DLD1 (cell line): ENCODE measurements at regions not wholly inside any gene's neighbourhood (a gene's known extent, or its start where the extent isn't known, plus 50 kb on each side); places are given as distances from the start of the nearest gene placed in this dataset.

Experiments used
- in situ Hi-C: cut with HindIII; loops from 2 replicates; pipeline ENCODE4 v1.10.0; 2017; ENCODE audit warnings: low sequenced_read_pairs

- in situ Hi-C loops = no loop called here
Measured at GRCh38 chr9:71218774-71219173, 97.4 kb upstream of the TRPM3 start.

GRCh38 chr9:71213633-71214032 lies 92.2 kb upstream of the TRPM3 start:
- in situ Hi-C loops = no loop called here

GRCh38 chr9:71210326-71210725 lies 88.9 kb upstream of the TRPM3 start:
- in situ Hi-C loops = no loop called here

DNA sequence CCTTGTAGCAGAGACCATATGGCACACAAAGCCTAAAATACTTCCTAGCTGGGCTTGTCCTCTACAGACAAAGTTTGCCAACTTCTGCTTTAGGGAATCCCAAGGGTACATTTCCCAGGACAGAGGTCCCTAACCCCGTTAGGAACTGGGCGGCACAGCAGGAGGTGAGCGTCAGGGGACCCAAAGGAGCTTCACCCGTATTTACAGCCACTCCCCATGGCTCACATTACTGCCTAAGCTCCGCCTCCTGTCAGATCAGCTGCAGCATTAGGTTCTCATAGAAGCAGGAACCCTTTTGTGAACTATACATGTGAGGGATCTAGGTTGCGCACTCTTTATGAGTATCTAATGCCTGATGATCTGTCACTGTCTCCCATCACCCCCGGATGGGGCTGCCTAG lies 88.5 kb upstream of the TRPM3 start:
- in situ Hi-C loops = no loop called here

GRCh38 chr9:71202931-71203330 lies 81.5 kb upstream of the TRPM3 start:
- in situ Hi-C loops = no loop called here

DNA sequence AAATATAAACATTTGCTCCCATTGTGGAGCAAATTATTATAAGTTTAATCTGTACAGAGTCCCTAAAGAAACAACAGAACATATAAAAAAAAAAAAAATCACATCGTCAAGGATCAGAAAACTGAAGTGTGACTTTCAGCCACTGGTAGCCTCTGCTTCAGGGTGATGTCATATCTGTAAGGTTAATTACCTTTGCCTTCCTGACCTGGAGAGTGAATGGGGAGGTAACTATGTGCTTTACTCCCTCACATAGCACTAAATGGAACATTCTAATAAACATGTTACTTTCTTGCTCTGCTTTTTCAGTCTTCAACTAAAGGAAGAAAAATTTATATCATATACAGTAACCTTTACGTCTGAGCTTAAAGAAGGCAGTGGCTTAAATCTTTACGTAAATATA lies 70.3 kb upstream of the TRPM3 start:
- in situ Hi-C loops = no loop called here

- in situ Hi-C loops = no loop called here
Measured at GRCh38 chr9:71183251-71183650, 61.8 kb upstream of the TRPM3 start.

- in situ Hi-C loops = no loop called here
Measured at GRCh38 chr9:71179183-71179582, 57.8 kb upstream of the TRPM3 start.

- in situ Hi-C loops = no loop called here
Measured at GRCh38 chr9:71177901-71178300, 56.5 kb upstream of the TRPM3 start.

GRCh38 chr9:71171517-71171916 lies 50.1 kb upstream of the TRPM3 start:
- in situ Hi-C loops = no loop called here
